Brain microvascular endothelial cell (primary cell): ENCODE measurements at regions not wholly inside any gene's neighbourhood (a gene's known extent, or its start where the extent isn't known, plus 50 kb on each side); places are given as distances from the start of the nearest gene placed in this dataset.

ENCODE experiments used
- DNase-seq: peaks from one replicate; pipeline ENCODE4 v3.0.0-alpha.2; 2020
- H3K27ac ChIP-seq: fragments of 250-450 bp; sonication (Bioruptor Pico); 2 replicates; pipeline ENCODE4 v1.5.1; 2020; ENCODE audit warnings: mild to moderate bottlenecking, moderate library complexity
- H3K27me3 ChIP-seq: fragments of 250-450 bp; sonication (Bioruptor Pico); replicated peaks from 2 replicates; pipeline ENCODE4 v1.5.1; 2020; ENCODE audit warnings: mild to moderate bottlenecking
- H3K36me3 ChIP-seq: fragments of 250-450 bp; sonication (Bioruptor Pico); replicated peaks from 2 replicates; pipeline ENCODE4 v1.5.1; 2020; ENCODE audit warnings: mild to moderate bottlenecking
- H3K4me3 ChIP-seq: 2 replicates; pipeline ENCODE4 v1.5.1; 2011; ENCODE audit warnings: low read depth, mild to moderate bottlenecking, control low read depth, low read length, moderate library complexity
- CTCF ChIP-seq: IDR thresholded peaks from 2 replicates; pipeline ENCODE4 v1.5.1; 2011; ENCODE audit warnings: low read depth, mild to moderate bottlenecking, moderate library complexity, low read length, control low read depth, inconsistent platforms; ENCODE audit errors: missing control alignments
- in situ Hi-C: cut with HindIII; loops from 2 replicates; pipeline ENCODE4 v1.10.0; 2017; ENCODE audit warnings: low sequenced_read_pairs, low pct_ligation_motif_present

GRCh38 chr5:157961176-157961575, 102.2 kb upstream of the CLINT1 start:
- in situ Hi-C loops, result no loop called here
- DNase-seq, result no peak
- Histone ChIP-seq H3K27ac (no peak overlapping the region), H3K4me3 (no peak overlapping the region), H3K27me3 (no peaks in the 10 kb centered on the region), H3K36me3 (no peaks in the 10 kb centered on the region)
- no peak for TF ChIP-seq CTCF

GRCh38 chr5:157959370-157959769, 100.4 kb upstream of the CLINT1 start:
- in situ Hi-C loops, result no loop called here
- no peak for DNase-seq
- no peak overlapping the region for H3K27ac ChIP-seq
- H3K36me3 ChIP-seq, result no peaks in the 10 kb centered on the region
- no peaks in the 10 kb centered on the region for H3K27me3 ChIP-seq
- TF ChIP-seq CTCF, result no peak
- H3K4me3 ChIP-seq, result no peak overlapping the region

GRCh38 chr5:157956271-157956885, 97.4 kb upstream of the CLINT1 start:
- no peak for TF ChIP-seq CTCF
- no peak overlapping the region for H3K4me3 ChIP-seq
- H3K27ac ChIP-seq, result no peak overlapping the region
- no peaks in the 10 kb centered on the region for H3K27me3 ChIP-seq
- no peaks in the 10 kb centered on the region for H3K36me3 ChIP-seq
- in situ Hi-C loops, result no loop called here
- no peak for DNase-seq

GRCh38 chr5:157955541-157956172, 96.7 kb upstream of the CLINT1 start:
- no peaks in the 10 kb centered on the region for H3K36me3 ChIP-seq
- no peak for TF ChIP-seq CTCF
- no peak for DNase-seq
- H3K27me3 ChIP-seq, result no peaks in the 10 kb centered on the region
- no peak overlapping the region for H3K4me3 ChIP-seq
- H3K27ac ChIP-seq, result no peak overlapping the region
- in situ Hi-C loops, result no loop called here

DNA sequence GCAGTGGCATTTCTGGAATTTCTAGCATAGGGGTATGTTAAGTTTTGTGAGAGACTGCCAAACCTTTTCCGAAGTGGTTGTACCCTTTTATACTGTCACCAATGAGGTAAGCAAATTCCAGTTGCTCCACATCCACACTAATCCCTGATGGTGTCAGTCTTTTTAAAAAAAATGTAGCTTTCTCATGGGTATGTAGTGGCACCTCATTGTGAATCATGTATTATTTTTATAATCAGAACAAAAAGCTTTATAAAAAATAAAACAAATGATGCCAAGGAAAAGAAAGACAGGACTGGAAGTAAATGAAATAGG, 93.4 kb upstream of the CLINT1 start:
- H3K4me3 ChIP-seq, result no peak overlapping the region
- no peaks in the 10 kb centered on the region for H3K27me3 ChIP-seq
- in situ Hi-C loops, result no loop called here
- H3K36me3 ChIP-seq, result no peaks in the 10 kb centered on the region
- no peak for TF ChIP-seq CTCF
- H3K27ac ChIP-seq, result no peak overlapping the region
- DNase-seq, result no peak
